NCI-H748 (cell line): ENCODE measurements at regions not wholly inside any gene's neighbourhood (a gene's known extent, or its start where the extent isn't known, plus 50 kb on each side); places are given as distances from the start of the nearest gene placed in this dataset.

Experiments used
- DNase-seq: peaks from one replicate; lab custom pipeline; 2025; ENCODE audit not compliant: unreplicated experiment; lab: John Stamatoyannopoulos, UW

DNA sequence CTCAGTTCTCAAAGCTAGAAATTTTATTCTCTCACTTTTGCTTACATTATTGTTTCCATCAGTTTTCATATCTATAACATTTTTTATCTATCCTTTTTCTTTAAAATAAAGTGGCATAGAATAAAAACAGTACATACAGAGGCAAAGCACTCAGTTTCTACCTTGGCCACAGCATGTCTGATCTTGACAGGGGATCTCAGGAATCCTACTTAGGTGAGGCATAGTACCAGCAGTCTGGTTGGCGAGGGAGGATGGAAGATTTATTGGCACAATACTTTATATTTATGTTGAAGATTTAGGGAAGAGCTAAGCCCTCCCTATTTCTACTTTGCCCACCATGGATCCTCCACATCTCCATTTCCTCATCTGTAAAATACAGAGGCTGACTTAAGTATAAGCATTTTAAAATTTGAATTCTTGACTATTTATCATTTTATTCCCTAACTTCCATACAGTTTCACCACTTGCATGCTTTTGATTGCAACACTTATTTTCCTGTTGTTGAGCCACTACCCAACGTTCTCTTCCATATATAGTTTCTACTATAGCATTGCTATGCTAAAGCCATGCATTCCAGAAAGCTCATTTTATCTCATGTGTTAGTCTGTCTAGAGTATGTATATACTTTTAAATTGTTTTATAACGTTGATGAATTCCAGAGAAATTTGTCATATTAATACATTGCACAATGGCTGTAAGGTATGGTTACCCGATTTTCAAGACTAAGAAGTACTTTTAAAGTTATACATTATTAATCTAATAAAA is 506.7 kb downstream of the KCTD12 start:
- no peak for DNase-seq

GRCh38 chr13:76378767-76379166 is 507.4 kb downstream of the KCTD12 start:
- DNase-seq, result no peak

DNA sequence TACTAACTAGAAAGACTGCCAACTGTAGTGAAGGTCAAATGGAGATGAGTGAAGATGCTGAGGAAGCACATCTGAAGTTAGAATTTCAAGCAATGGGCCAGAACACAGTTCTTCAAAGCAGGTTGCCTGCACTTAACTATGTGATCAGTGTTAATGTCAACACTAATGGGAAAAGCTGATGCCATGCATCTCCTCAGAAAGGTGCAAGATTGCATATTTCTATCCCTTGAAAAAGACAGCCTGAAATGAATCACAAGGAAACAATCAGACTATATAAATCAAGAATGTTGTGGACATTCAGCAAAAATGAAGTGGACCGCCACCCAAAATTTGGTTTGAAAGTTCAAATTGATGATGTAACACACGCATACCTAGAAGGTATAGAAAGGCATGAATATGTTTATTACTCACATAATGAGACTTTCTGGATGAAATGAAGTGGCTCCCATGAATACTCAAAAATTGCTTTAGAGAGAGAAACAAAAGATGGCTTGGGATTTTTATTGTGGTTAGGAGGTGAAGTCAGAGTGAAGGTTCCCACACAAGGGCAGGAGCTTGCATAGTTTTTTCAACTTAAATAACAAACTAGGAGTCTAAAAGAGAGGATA is 522.4 kb downstream of the KCTD12 start:
- DNase-seq, result no peak

DNA sequence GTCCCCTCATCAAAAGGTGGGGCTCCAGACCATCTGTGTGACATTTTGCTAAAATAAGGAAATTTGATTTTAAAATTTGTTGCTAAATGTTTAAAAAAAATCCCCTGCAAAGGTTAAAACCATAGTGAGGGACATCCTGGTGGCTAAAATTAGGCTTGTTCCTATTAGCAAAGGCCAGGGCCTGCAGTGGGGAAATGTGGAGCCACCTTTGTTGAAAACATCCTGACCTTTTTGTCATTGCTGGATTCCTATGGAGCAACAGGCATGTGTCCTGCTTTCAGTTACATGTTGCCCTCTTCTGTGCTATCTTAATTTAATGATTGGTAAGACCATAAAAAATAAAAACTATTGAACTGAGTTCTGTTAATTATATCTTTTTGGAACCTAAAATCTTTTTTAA is 524.3 kb downstream of the KCTD12 start:
- no peak for DNase-seq

DNA sequence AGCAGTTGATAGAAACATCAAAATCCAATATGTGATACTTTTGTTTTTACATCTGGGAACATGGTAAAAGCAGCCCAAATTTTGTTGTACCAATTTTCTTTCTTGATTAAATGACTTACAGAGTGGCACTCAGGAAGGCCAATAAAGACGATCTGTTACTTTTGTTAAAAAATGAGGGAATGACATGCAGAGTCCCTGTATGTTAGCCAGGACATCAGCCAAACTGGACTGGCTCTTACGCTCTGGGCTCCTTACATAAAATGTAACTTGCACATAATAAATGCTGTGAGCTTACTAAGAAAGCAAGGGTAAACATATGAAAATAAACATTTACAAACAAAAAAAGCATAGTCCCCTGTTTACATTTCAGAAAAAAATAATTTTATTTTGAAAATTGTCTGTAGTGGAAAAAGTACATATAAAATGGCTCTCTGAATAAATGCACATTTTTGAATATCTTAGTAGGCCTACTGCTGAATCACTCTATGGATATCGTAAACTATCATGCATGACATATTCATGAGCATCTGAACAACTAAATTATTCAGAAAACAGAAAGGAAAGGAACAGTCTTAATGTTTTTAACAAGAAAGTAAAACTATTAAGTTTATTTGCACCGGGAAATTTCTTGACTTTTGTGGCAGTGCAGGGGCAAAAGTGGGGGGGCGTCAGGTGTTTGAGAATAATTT is 534.5 kb downstream of the KCTD12 start:
- no peak for DNase-seq

GRCh38 chr13:76350399-76350798 is 535.8 kb downstream of the KCTD12 start:
- no peak for DNase-seq

- no peak for DNase-seq
Observed at GRCh38 chr13:76349700-76350099, 536.5 kb downstream of the KCTD12 start.

DNA sequence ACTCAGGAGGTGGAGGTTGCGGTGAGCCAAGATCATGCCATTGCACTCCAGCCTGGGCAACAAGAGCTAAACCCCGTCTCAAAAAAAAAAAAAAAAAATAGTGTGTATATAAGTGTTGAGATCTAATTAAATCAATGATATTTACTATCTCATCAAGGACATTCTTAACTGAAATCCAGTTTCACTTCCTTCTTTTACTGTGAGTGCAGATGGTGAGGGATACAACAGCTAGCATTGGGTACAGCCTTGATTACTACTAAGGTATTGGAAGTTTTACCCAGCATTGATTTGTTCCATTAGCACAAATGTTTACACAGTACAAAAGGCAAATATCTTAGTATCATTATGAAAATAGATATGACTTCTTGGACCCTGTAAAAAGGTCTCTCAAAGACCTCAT is 546.6 kb downstream of the KCTD12 start:
- no peak for DNase-seq

DNA sequence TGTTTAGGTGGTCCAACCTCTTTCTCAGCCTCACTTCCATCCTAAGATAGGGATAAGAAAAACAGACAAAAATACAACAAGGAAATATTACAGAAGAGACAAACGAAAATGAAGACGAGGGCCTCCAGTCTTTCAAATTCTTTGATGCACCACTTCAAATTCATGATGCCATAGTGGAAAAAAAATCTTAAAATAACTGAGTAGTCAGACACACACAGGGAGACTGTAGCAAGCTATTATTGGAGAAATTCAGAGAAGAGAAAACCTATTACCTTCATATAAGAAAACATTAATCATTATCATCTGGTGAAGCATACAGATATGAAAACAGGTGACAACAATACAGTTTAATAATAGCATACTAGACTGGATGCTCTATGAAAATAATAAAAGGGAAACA is 548.2 kb downstream of the KCTD12 start:
- no peak for DNase-seq

DNA sequence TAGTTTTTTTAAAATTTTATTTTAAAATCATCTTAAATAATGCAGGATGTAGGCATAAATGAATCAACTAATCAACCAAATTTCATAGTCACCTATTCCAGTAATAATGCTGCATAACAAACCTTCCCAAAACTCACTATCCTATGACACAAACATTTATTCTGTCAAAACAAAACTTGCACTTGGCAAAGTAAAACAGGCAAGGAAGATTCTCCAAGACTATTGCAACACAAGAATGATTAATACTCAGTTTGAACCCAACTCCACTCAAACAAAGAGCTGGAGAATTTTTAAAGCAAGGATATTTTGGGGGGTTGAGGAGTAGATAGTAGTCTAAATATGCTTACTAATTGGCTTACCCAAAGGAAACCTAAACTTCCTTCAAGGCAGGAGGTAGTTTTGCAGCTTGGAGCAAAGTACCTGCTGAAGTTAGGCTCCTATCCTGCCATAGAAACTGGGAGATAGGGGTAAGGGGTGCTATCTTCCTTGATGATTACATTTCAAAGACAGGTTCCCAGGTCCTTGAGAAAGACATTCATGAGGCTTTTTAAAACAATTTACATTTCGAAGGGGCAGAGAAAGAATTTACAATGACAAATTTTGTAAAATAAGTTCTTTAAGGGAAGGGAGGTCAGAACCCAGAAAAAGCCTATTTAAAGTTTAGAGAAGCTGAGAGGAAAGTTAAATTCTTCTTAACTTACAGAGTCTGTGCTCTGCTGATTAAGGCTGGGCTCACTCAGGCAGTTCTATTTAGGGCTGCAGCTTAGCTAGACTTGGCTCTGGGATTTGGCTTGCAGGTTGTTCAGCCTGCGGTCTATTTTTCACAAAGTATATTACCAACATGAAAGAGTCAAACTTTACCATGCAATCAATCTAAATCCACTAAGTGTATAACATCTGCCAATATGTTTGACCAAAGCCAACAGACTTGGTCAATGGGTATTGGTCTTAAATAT is 549.0 kb downstream of the KCTD12 start:
- no peak for DNase-seq

GRCh38 chr13:76335463-76335862 is 550.7 kb downstream of the KCTD12 start:
- no peak for DNase-seq

GRCh38 chr13:76331943-76332712 is 554.1 kb downstream of the KCTD12 start:
- no peak for DNase-seq

DNA sequence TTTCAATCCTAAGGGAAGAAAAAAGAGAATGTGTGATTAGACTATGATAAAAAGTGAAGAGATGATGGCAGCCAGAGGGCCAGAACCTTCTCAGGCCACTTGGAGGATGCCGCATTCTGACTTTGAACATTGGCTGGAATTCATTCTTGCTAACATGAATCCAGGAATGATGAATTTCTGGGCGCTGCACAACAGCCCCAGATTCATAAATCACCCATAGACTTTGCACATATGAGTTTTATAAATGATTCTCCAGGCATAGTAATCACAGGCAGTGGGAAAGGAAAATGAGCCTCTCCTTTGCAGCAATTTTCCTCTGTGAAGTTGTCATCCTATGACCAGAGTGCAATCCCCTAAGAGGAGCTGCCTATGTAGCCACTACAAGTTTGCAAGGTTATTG is 555.4 kb downstream of the KCTD12 start:
- DNase-seq, result no peak

DNA sequence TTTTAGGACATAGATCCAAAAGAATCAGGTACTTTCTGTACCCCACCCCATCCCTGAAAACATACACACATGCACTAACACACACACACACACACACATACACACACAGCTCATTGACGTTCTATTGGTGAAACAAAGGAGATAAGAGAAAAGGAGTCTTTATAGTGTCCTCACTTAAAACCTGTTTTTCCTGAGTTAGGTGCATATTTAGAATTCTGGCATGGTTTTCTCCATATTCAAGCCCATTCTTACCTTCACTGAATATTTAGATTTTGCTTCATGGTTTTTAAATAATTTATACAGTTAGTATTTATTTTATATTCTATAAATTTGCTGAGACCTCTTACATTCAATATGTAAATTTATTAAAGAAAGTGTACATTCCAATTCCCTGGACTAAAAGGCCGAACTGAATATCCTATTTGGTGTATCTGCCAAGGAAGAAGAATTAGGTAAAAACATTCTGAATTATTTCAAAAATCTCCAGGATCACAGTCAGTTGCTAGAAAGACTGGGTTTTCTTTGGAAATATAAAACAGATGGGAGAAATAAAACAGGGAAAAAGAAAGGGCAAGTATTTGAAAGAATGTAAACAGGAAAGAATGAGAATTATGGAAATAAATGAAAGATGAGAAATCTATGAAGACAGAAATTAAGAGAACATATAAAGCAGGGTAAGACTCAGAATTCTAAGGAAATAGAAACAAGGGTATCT is 556.2 kb downstream of the KCTD12 start:
- no peak for DNase-seq

GRCh38 chr13:76329004-76329403 is 557.2 kb downstream of the KCTD12 start:
- no peak for DNase-seq

- DNase-seq, result no peak
Observed at GRCh38 chr13:76326343-76326742, 559.9 kb downstream of the KCTD12 start.

GRCh38 chr13:76319921-76320320 is 566.3 kb downstream of the KCTD12 start:
- no peak for DNase-seq

DNA sequence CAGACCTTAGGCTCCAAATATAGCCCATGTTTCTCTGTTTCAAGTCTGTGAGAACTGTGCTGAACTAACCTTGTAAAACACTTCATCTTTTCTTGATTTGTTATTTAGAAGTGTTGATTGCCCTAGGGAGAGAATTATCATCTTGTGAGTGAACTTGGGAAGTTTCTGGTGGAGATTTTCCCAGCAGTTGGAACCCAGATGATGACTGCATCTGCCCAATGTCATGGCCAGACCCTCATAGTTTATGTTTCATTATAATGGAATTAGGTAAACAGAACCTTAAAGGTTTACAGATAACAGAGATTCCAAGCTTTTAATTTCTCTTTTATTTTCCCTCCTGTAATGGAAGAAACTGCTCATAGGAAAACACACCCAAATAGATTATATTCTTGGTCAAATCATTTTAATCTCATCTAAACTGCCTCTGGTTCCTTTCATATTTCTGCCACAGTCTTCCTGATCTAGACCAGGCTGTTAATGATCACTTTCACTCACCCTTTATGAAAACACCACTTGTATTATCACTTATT is 569.1 kb downstream of the KCTD12 start:
- no peak for DNase-seq

GRCh38 chr13:76314495-76314894 is 571.7 kb downstream of the KCTD12 start:
- no peak for DNase-seq

DNA sequence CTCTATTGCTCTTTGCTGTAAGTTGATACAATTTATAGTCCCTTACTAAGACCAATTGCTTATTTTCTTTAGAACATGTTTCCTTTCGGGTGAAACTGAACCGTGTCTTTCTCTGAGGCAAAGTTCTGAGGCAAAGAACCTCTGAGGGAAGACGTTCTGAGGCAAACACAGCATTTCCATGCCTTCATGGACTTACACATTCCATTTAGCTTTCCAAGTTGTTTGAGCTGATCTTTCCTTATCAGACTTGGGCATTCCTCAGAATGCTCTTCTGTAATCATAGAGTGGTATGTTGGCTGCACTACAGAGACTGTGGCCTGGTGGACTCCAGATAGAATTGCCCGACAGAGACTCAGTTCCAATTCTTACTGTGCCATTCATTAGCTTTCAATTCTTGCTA is 579.1 kb downstream of the KCTD12 start:
- DNase-seq, result no peak
